Glomerular endothelial cell (primary cell): ENCODE measurements at regions not wholly inside any gene's neighbourhood (a gene's known extent, or its start where the extent isn't known, plus 50 kb on each side); places are given as distances from the start of the nearest gene placed in this dataset.

Source experiments
- DNase-seq: peaks from one replicate; pipeline ENCODE4 v3.0.0-alpha.2; 2011; ENCODE audit warnings: low read depth, low spot score; ENCODE audit errors: extremely low read depth

GRCh38 chr6:163950159-163950558 lies 535.6 kb downstream of the QKI start:
- DNase-seq: no peak

- DNase-seq: no peak
Observed at GRCh38 chr6:163949431-163949830, 534.9 kb downstream of the QKI start.

- DNase-seq: no peak
Observed at GRCh38 chr6:163948250-163948649, 533.7 kb downstream of the QKI start.

GRCh38 chr6:163947276-163947675 lies 532.8 kb downstream of the QKI start:
- DNase-seq: no peak

- DNase-seq: no peak
Observed at GRCh38 chr6:163946437-163946836, 531.9 kb downstream of the QKI start.

- DNase-seq: no peak
Observed at GRCh38 chr6:163945808-163946207, 531.3 kb downstream of the QKI start.

GRCh38 chr6:163944897-163945296 lies 530.4 kb downstream of the QKI start:
- no peak for DNase-seq

GRCh38 chr6:163943607-163944385 lies 529.3 kb downstream of the QKI start:
- DNase-seq: no peak

GRCh38 chr6:163942790-163943189 lies 528.3 kb downstream of the QKI start:
- no peak for DNase-seq

- no peak for DNase-seq
Observed at GRCh38 chr6:163941624-163941976, 527.1 kb downstream of the QKI start.

- no peak for DNase-seq
Observed at GRCh38 chr6:163940705-163941623, 526.4 kb downstream of the QKI start.

- DNase-seq: no peak
Observed at GRCh38 chr6:163937071-163937470, 522.6 kb downstream of the QKI start.

- DNase-seq: peak; percentile 56
Observed at GRCh38 chr6:163935158-163935762, 520.7 kb downstream of the QKI start.

GRCh38 chr6:163930012-163930411 lies 515.5 kb downstream of the QKI start:
- DNase-seq: no peak

- DNase-seq: no peak
Observed at GRCh38 chr6:163929538-163929937, 515.0 kb downstream of the QKI start.

GRCh38 chr6:163926642-163927041 lies 512.1 kb downstream of the QKI start:
- DNase-seq: no peak

GRCh38 chr6:163925839-163926238 lies 511.3 kb downstream of the QKI start:
- DNase-seq: no peak

- DNase-seq: no peak
Observed at GRCh38 chr6:163923658-163924411, 509.3 kb downstream of the QKI start.

GRCh38 chr6:163922562-163922961 lies 508.0 kb downstream of the QKI start:
- DNase-seq: no peak

- DNase-seq: no peak
Observed at GRCh38 chr6:163919652-163920051, 505.1 kb downstream of the QKI start.
